ENCODE measurements at regions not wholly inside any gene's neighbourhood (a gene's known extent, or its start where the extent isn't known, plus 50 kb on each side); places are given as distances from the start of the nearest gene placed in this dataset.
"Not testable (repeated sequence)": the region's sequence is repeated elsewhere in the genome, so short reads cannot be mapped to it uniquely, and the experiment has no call there.

GRCh38 chr4:26051240-26051639 lies 137.2 kb downstream of the SMIM20 start:
- H3K4me3 ChIP-seq (ENCODE audit: low read depth, low read length), result no peak overlapping the region
- DNase-seq (ENCODE audit: low read depth), result no peak
- TF ChIP-seq CTCF (conservative IDR thresholded peaks at IDR 0.05; ENCODE audit: low read depth, low read length), result no peak

- TF ChIP-seq CTCF (conservative IDR thresholded peaks at IDR 0.05; ENCODE audit: low read depth, low read length), result no peak
- no peak for DNase-seq (ENCODE audit: low read depth)
Measured at GRCh38 chr4:26052663-26053541, 138.9 kb downstream of the SMIM20 start.

GRCh38 chr4:26053761-26054160 lies 139.7 kb downstream of the SMIM20 start:
- no peak for DNase-seq (ENCODE audit: low read depth)
- TF ChIP-seq CTCF (conservative IDR thresholded peaks at IDR 0.05; ENCODE audit: low read depth, low read length), result no peak
- no peak overlapping the region for H3K4me3 ChIP-seq (ENCODE audit: low read depth, low read length)

More at GRCh38 chr4:26052663-26053541, 138.9 kb downstream of the SMIM20 start:
- no peak overlapping the region for H3K4me3 ChIP-seq (ENCODE audit: low read depth, low read length)

- no peak for DNase-seq (ENCODE audit: low read depth)
- no peak for TF ChIP-seq CTCF (conservative IDR thresholded peaks at IDR 0.05; ENCODE audit: low read depth, low read length)
- H3K4me3 ChIP-seq (ENCODE audit: low read depth, low read length), result no peak overlapping the region
Measured at GRCh38 chr4:26055855-26056254, 141.8 kb downstream of the SMIM20 start.

- no peak for DNase-seq (ENCODE audit: low read depth)
- TF ChIP-seq CTCF (conservative IDR thresholded peaks at IDR 0.05; ENCODE audit: low read depth, low read length), result no peak
- H3K4me3 ChIP-seq (ENCODE audit: low read depth, low read length), result no peak overlapping the region
Measured at GRCh38 chr4:26056406-26056805, 142.4 kb downstream of the SMIM20 start.

- not testable (repeated sequence) for H3K4me3 ChIP-seq (ENCODE audit: low read depth, low read length); DNase-seq (ENCODE audit: low read depth)
Measured at GRCh38 chr4:26057839-26058238, 143.8 kb downstream of the SMIM20 start.

- no peak for TF ChIP-seq CTCF (conservative IDR thresholded peaks at IDR 0.05; ENCODE audit: low read depth, low read length)
- DNase-seq (ENCODE audit: low read depth), result no peak
- no peak overlapping the region for H3K4me3 ChIP-seq (ENCODE audit: low read depth, low read length)
Measured at GRCh38 chr4:26058537-26058936, 144.5 kb downstream of the SMIM20 start.

Data from choroid plexus epithelial cell (primary cell).